Endodermal cell (in vitro differentiated cells): ENCODE measurements at regions not wholly inside any gene's neighbourhood (a gene's known extent, or its start where the extent isn't known, plus 50 kb on each side); places are given as distances from the start of the nearest gene placed in this dataset.

Experiments
- DNase-seq: peaks from one replicate; pipeline ENCODE4 v3.0.0-alpha.2; 2017
- H3K27ac ChIP-seq: 2 replicates; pipeline ENCODE4 v1.5.1; 2013; ENCODE audit warnings: mild to moderate bottlenecking, low read depth, low read length, moderate library complexity
- H3K27me3 ChIP-seq: 2 replicates; pipeline ENCODE4 v1.6.1; 2013; ENCODE audit warnings: mild to moderate bottlenecking, low read length, moderate library complexity; ENCODE audit not compliant: insufficient read depth, control insufficient read depth, poor library complexity, severe bottlenecking
- H3K36me3 ChIP-seq: 2 replicates; pipeline ENCODE4 v1.7.0; 2013; ENCODE audit warnings: mild to moderate bottlenecking, low read length, moderate library complexity; ENCODE audit not compliant: control insufficient read depth, insufficient read depth
- H3K4me1 ChIP-seq: one replicate; pipeline ENCODE4 v1.7.0; 2013; ENCODE audit warnings: low read length; ENCODE audit not compliant: control insufficient read depth, insufficient read depth
- H3K4me3 ChIP-seq: 2 replicates; pipeline ENCODE4 v1.5.1; 2013; ENCODE audit warnings: mild to moderate bottlenecking, low read length, moderate library complexity
- H3K9ac ChIP-seq: 2 replicates; pipeline ENCODE4 v1.6.1; 2013; ENCODE audit warnings: mild to moderate bottlenecking, low read length, moderate library complexity; ENCODE audit not compliant: poor library complexity, severe bottlenecking; ENCODE audit errors: extremely low read depth
- H3K9me3 ChIP-seq: 2 replicates; pipeline ENCODE4 v1.6.1; 2013; ENCODE audit warnings: mild to moderate bottlenecking, low read length, moderate library complexity; ENCODE audit not compliant: control insufficient read depth
- H3K27ac Mint-ChIP-seq: 2 replicates; pipeline ENCODE4 v1.8.0; 2020; ENCODE audit warnings: mixed read lengths
- H3K27me3 Mint-ChIP-seq: 2 replicates; pipeline ENCODE4 v1.8.0; 2021; ENCODE audit warnings: mild to moderate bottlenecking, mixed read lengths; ENCODE audit not compliant: insufficient read depth
- H3K36me3 Mint-ChIP-seq: 2 replicates; pipeline ENCODE4 v1.8.0; 2020; ENCODE audit warnings: low read depth, mixed read lengths
- H3K4me1 Mint-ChIP-seq: 2 replicates; pipeline ENCODE4 v1.8.0; 2020; ENCODE audit warnings: mixed read lengths
- H3K4me3 Mint-ChIP-seq: 2 replicates; pipeline ENCODE4 v1.8.0; 2020; ENCODE audit warnings: mild to moderate bottlenecking, moderate library complexity, mixed read lengths
- H3K9me3 Mint-ChIP-seq: 2 replicates; pipeline ENCODE4 v1.8.0; 2020; ENCODE audit warnings: mild to moderate bottlenecking, mixed read lengths
- CTCF ChIP-seq: fragments of 200-600 bp; sonication (generic); conservative IDR thresholded peaks from 2 replicates; pipeline ENCODE4 v1.5.0; 2021; ENCODE audit warnings: antibody characterized with exemption, mild to moderate bottlenecking
- WGBS, 2 experiments: methylation state at CpG; one replicate each; pipeline versions ENCODE4 v1.1.5 to v1.1.7; 2013; ENCODE audit warnings: missing lambda C conversion rate in 2 of 2, mixed read lengths in 1 of 2; ENCODE audit not compliant: insufficient coverage in 1 of 2, insufficient read length in 1 of 2; 5-methylcytosine and 5-hydroxymethylcytosine counted together

GRCh38 chr7:20276705-20277472, 53.8 kb upstream of the ITGB8 start:
- TF ChIP-seq CTCF: no peak
- no peaks in the 10 kb centered on the region for H3K4me1 ChIP-seq
- DNase-seq: no peak
- no peaks in the 10 kb centered on the region for H3K36me3 ChIP-seq
- H3K36me3 Mint-ChIP-seq: no peaks in the 10 kb centered on the region
- no peak overlapping the region for H3K27ac ChIP-seq
- no peak overlapping the region for H3K9ac ChIP-seq
- H3K4me1 Mint-ChIP-seq: no peaks in the 10 kb centered on the region
- H3K4me3 Mint-ChIP-seq: no peak overlapping the region
- H3K27me3 Mint-ChIP-seq: no peaks in the 10 kb centered on the region
- no peak overlapping the region for H3K4me3 ChIP-seq
- no peaks in the 10 kb centered on the region for H3K9me3 ChIP-seq
- 90 to 97% methylated on average over 1 to 2 of the region's 2 CpGs for WGBS, 2 experiments
- H3K9me3 Mint-ChIP-seq: no peaks in the 10 kb centered on the region
- H3K27me3 ChIP-seq: no peaks in the 10 kb centered on the region
- H3K27ac Mint-ChIP-seq: no peak overlapping the region

- Mint-ChIP-seq H3K27me3 (no peaks in the 10 kb centered on the region), H3K4me1 (no peaks in the 10 kb centered on the region), H3K27ac (no peak overlapping the region), H3K9me3 (no peaks in the 10 kb centered on the region), H3K36me3 (no peaks in the 10 kb centered on the region), H3K4me3 (no peak overlapping the region)
- Histone ChIP-seq H3K36me3 (no peaks in the 10 kb centered on the region), H3K4me3 (no peak overlapping the region), H3K27ac (no peak overlapping the region), H3K9me3 (no peaks in the 10 kb centered on the region), H3K27me3 (no peaks in the 10 kb centered on the region), H3K4me1 (no peaks in the 10 kb centered on the region), H3K9ac (no peak overlapping the region)
- 91% methylated on average over 1 of the region's 4 CpGs; no CpG with 5 or more reads in 1 of the 2 experiments for WGBS, 2 experiments
- no peak for DNase-seq
- no peak for TF ChIP-seq CTCF
Observed at GRCh38 chr7:20279979-20280378, 50.7 kb upstream of the ITGB8 start.

GRCh38 chr7:20280475-20281351, 50.0 kb upstream of the ITGB8 start:
- H3K27ac ChIP-seq: no peak overlapping the region
- H3K4me3 Mint-ChIP-seq: no peak overlapping the region
- WGBS, 2 experiments: 80 to 87% methylated on average over 5 to 8 of the region's 8 CpGs

More at GRCh38 chr7:20280475-20281351, 50.0 kb upstream of the ITGB8 start:
- H3K4me3 ChIP-seq: no peak overlapping the region
- Mint-ChIP-seq H3K9me3 (no peaks in the 10 kb centered on the region), H3K36me3 (no peaks in the 10 kb centered on the region), H3K27ac (no peak overlapping the region), H3K27me3 (no peaks in the 10 kb centered on the region), H3K4me1 (peaks cover under 1% of the 10 kb centered on the region)
- H3K9ac ChIP-seq: no peak overlapping the region
- TF ChIP-seq CTCF: no peak
- no peaks in the 10 kb centered on the region for H3K4me1 ChIP-seq
- no peaks in the 10 kb centered on the region for H3K9me3 ChIP-seq
- DNase-seq: no peak
- no peaks in the 10 kb centered on the region for H3K27me3 ChIP-seq
- no peaks in the 10 kb centered on the region for H3K36me3 ChIP-seq
